PC-3 (cell line): ENCODE measurements at regions not wholly inside any gene's neighbourhood (a gene's known extent, or its start where the extent isn't known, plus 50 kb on each side); places are given as distances from the start of the nearest gene placed in this dataset.

Source experiments
- EZH2 ChIP-seq: fragments of 300-600 bp; sonication (generic); IDR thresholded peaks from one replicate; pipeline ENCODE4 v1.6.1; 2017; ENCODE audit warnings: antibody characterized with exemption, mild to moderate bottlenecking, low read length; ENCODE audit not compliant: unreplicated experiment
- EZH2phosphoT487 ChIP-seq: fragments of 300-600 bp; sonication (generic); IDR thresholded peaks from 2 replicates; pipeline ENCODE4 v1.6.1; 2018; ENCODE audit warnings: mild to moderate bottlenecking, antibody characterized with exemption, low read length, borderline replicate concordance
- TF ChIP-seq, protein P1 (sequence below): fragments of 300-600 bp; sonication (generic); conservative IDR thresholded peaks from 2 replicates; pipeline ENCODE4 v1.5.1; 2017; ENCODE audit warnings: antibody characterized with exemption, low read depth, mild to moderate bottlenecking, low read length

GRCh38 chr6:40887079-40887791 lies 151.8 kb downstream of the UNC5CL start:
- TF ChIP-seq, protein P1, sequence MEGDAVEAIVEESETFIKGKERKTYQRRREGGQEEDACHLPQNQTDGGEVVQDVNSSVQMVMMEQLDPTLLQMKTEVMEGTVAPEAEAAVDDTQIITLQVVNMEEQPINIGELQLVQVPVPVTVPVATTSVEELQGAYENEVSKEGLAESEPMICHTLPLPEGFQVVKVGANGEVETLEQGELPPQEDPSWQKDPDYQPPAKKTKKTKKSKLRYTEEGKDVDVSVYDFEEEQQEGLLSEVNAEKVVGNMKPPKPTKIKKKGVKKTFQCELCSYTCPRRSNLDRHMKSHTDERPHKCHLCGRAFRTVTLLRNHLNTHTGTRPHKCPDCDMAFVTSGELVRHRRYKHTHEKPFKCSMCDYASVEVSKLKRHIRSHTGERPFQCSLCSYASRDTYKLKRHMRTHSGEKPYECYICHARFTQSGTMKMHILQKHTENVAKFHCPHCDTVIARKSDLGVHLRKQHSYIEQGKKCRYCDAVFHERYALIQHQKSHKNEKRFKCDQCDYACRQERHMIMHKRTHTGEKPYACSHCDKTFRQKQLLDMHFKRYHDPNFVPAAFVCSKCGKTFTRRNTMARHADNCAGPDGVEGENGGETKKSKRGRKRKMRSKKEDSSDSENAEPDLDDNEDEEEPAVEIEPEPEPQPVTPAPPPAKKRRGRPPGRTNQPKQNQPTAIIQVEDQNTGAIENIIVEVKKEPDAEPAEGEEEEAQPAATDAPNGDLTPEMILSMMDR: no peak
- TF ChIP-seq EZH2phosphoT487 (no peak), EZH2 (no peak)
